ENCODE measurements at regions not wholly inside any gene's neighbourhood (a gene's known extent, or its start where the extent isn't known, plus 50 kb on each side); places are given as distances from the start of the nearest gene placed in this dataset.

GRCh38 chr5:30866142-30866541, 327.3 kb upstream of the CDH6 start:
- no peak for DNase-seq (ENCODE audit: low spot score)
- Mint-ChIP-seq H3K4me1 (ENCODE audit: low read depth) (no peaks in the 10 kb centered on the region), H3K36me3 (ENCODE audit: low read depth) (peaks cover 2% of the 10 kb centered on the region), H3K27me3 (ENCODE audit: low read depth) (no peaks in the 10 kb centered on the region), H3K9me3 (ENCODE audit: low read depth) (peaks cover 3% of the 10 kb centered on the region), H3K4me3 (ENCODE audit: unreplicated experiment) (no peak overlapping the region), H3K27ac (ENCODE audit: unreplicated experiment) (no peak overlapping the region)
- TF ChIP-seq CTCF (IDR thresholded peaks at IDR 0.05) = no peak

GRCh38 chr5:30856242-30856641, 337.2 kb upstream of the CDH6 start:
- DNase-seq (ENCODE audit: low spot score) = no peak
- H3K27me3 Mint-ChIP-seq (ENCODE audit: low read depth) = no peaks in the 10 kb centered on the region
- H3K4me1 Mint-ChIP-seq (ENCODE audit: low read depth) = peaks cover 3% of the 10 kb centered on the region
- no peak overlapping the region for H3K27ac Mint-ChIP-seq (ENCODE audit: unreplicated experiment)
- TF ChIP-seq CTCF (IDR thresholded peaks at IDR 0.05) = no peak
- no peaks in the 10 kb centered on the region for H3K36me3 Mint-ChIP-seq (ENCODE audit: low read depth)
- no peak overlapping the region for H3K4me3 Mint-ChIP-seq (ENCODE audit: unreplicated experiment)
- H3K9me3 Mint-ChIP-seq (ENCODE audit: low read depth) = no peaks in the 10 kb centered on the region

- H3K27ac Mint-ChIP-seq (ENCODE audit: unreplicated experiment) = no peak overlapping the region
- peaks cover 28% of the 10 kb centered on the region for H3K4me1 Mint-ChIP-seq (ENCODE audit: low read depth)
Observed at GRCh38 chr5:30853158-30853557, 340.3 kb upstream of the CDH6 start.

GRCh38 chr5:30850866-30851265, 342.6 kb upstream of the CDH6 start:
- Mint-ChIP-seq H3K36me3 (ENCODE audit: low read depth) (no peaks in the 10 kb centered on the region), H3K4me3 (ENCODE audit: unreplicated experiment) (no peak overlapping the region), H3K4me1 (ENCODE audit: low read depth) (peaks cover 37% of the 10 kb centered on the region), H3K27ac (ENCODE audit: unreplicated experiment) (no peak overlapping the region), H3K27me3 (ENCODE audit: low read depth) (no peaks in the 10 kb centered on the region), H3K9me3 (ENCODE audit: low read depth) (no peaks in the 10 kb centered on the region)
- no peak for DNase-seq (ENCODE audit: low spot score)
- no peak for TF ChIP-seq CTCF (IDR thresholded peaks at IDR 0.05)

More at GRCh38 chr5:30853158-30853557, 340.3 kb upstream of the CDH6 start:
- Mint-ChIP-seq H3K9me3 (ENCODE audit: low read depth) (no peaks in the 10 kb centered on the region), H3K36me3 (ENCODE audit: low read depth) (no peaks in the 10 kb centered on the region), H3K4me3 (ENCODE audit: unreplicated experiment) (no peak overlapping the region), H3K27me3 (ENCODE audit: low read depth) (no peaks in the 10 kb centered on the region)
- TF ChIP-seq CTCF (IDR thresholded peaks at IDR 0.05) = no peak
- DNase-seq (ENCODE audit: low spot score) = no peak

GRCh38 chr5:30849931-30850710, 343.4 kb upstream of the CDH6 start:
- peak overlapping the region; percentile 62 for H3K27ac Mint-ChIP-seq (ENCODE audit: unreplicated experiment)
- no peak for TF ChIP-seq CTCF (IDR thresholded peaks at IDR 0.05)
- H3K4me1 Mint-ChIP-seq (ENCODE audit: low read depth) = peaks cover 44% of the 10 kb centered on the region
- H3K9me3 Mint-ChIP-seq (ENCODE audit: low read depth) = no peaks in the 10 kb centered on the region
- no peak overlapping the region for H3K4me3 Mint-ChIP-seq (ENCODE audit: unreplicated experiment)
- H3K36me3 Mint-ChIP-seq (ENCODE audit: low read depth) = no peaks in the 10 kb centered on the region
- no peaks in the 10 kb centered on the region for H3K27me3 Mint-ChIP-seq (ENCODE audit: low read depth)
- no peak for DNase-seq (ENCODE audit: low spot score)
